GM19239 (cell line): ENCODE measurements at regions not wholly inside any gene's neighbourhood (a gene's known extent, or its start where the extent isn't known, plus 50 kb on each side); places are given as distances from the start of the nearest gene placed in this dataset.

ENCODE experiments used
- DNase-seq: peaks from one replicate; pipeline ENCODE4 v3.0.0; 2011; ENCODE audit warnings: low spot score; ENCODE audit not compliant: insufficient read length
- FAIRE-seq: peaks from 2 replicates; lab custom pipeline; 2011; peaks lifted over from hg19 to GRCh38; lab: Jason Lieb, UNC

- FAIRE-seq (no peak), DNase-seq (no peak)
These were observed 132.7 kb upstream of the PARP11 start for GRCh38 chr12:4005851-4006430.

- DNase-seq, result no peak
- no peak for FAIRE-seq
These were observed 130.4 kb upstream of the PARP11 start for GRCh38 chr12:4003576-4003975.

GRCh38 chr12:4002601-4003000 lies 129.4 kb upstream of the PARP11 start:
- FAIRE-seq (no peak), DNase-seq (no peak)

- FAIRE-seq, result no peak
These were observed 128.6 kb upstream of the PARP11 start for GRCh38 chr12:4001841-4002240.

GRCh38 chr12:4001031-4001430 lies 127.8 kb upstream of the PARP11 start:
- DNase-seq (no peak), FAIRE-seq (no peak)

More at GRCh38 chr12:4001841-4002240, 128.6 kb upstream of the PARP11 start:
- DNase-seq, result no peak

GRCh38 chr12:3999904-4000303 lies 126.7 kb upstream of the PARP11 start:
- DNase-seq, result no peak
- FAIRE-seq, result no peak

- no peak for FAIRE-seq
- DNase-seq, result no peak
These were observed 126.0 kb upstream of the PARP11 start for GRCh38 chr12:3998968-3999792.

- FAIRE-seq, result no peak
- no peak for DNase-seq
These were observed 125.2 kb upstream of the PARP11 start for GRCh38 chr12:3998397-3998796.

- DNase-seq (no peak), FAIRE-seq (no peak)
These were observed 123.1 kb upstream of the PARP11 start for GRCh38 chr12:3996322-3996721.

- no peak for FAIRE-seq
- DNase-seq, result no peak
These were observed 122.1 kb upstream of the PARP11 start for GRCh38 chr12:3995306-3995705.

- no peak for DNase-seq
- no peak for FAIRE-seq
These were observed 121.3 kb upstream of the PARP11 start for GRCh38 chr12:3994500-3994899.

- FAIRE-seq, result no peak
- DNase-seq, result no peak
These were observed 119.7 kb upstream of the PARP11 start for GRCh38 chr12:3992945-3993344.

GRCh38 chr12:3991798-3992580 lies 118.8 kb upstream of the PARP11 start:
- no peak for FAIRE-seq
- no peak for DNase-seq

GRCh38 chr12:3990501-3991280 lies 117.5 kb upstream of the PARP11 start:
- FAIRE-seq (no peak), DNase-seq (no peak)

- FAIRE-seq (peak; percentile 37), DNase-seq (no peak)
These were observed 116.0 kb upstream of the PARP11 start for GRCh38 chr12:3989218-3989550.

GRCh38 chr12:3988519-3989217 lies 115.5 kb upstream of the PARP11 start:
- DNase-seq, result no peak
- FAIRE-seq, result peak; percentile 63

GRCh38 chr12:3987571-3987970 lies 114.4 kb upstream of the PARP11 start:
- no peak for DNase-seq
- FAIRE-seq, result no peak

GRCh38 chr12:3980504-3981272 lies 107.5 kb upstream of the PARP11 start:
- DNase-seq (no peak), FAIRE-seq (no peak)

GRCh38 chr12:3977621-3978020 lies 104.4 kb upstream of the PARP11 start:
- DNase-seq, result no peak

More at GRCh38 chr12:3977621-3978020, 104.4 kb upstream of the PARP11 start:
- FAIRE-seq, result no peak
